Testis (tissue), 2 donors: ENCODE measurements at regions not wholly inside any gene's neighbourhood (a gene's known extent, or its start where the extent isn't known, plus 50 kb on each side); places are given as distances from the start of the nearest gene placed in this dataset.
"Not testable (repeated sequence)": the region's sequence is repeated elsewhere in the genome, so short reads cannot be mapped to it uniquely, and the experiment has no call there.

Experiments
- DNase-seq: peaks from one replicate; pipeline ENCODE4 v3.0.0-alpha.2; 2019
- H3K27ac ChIP-seq, 2 donors: fragments of 200-600 bp; sonication (generic); one replicate each; pipeline ENCODE4 v1.5.1; 2019
- H3K27me3 ChIP-seq: fragments of 200-600 bp; sonication (generic); one replicate; pipeline ENCODE4 v1.5.1; 2019
- H3K36me3 ChIP-seq: fragments of 200-600 bp; sonication (generic); one replicate; pipeline ENCODE4 v1.5.1; 2017; ENCODE audit warnings: low read depth; ENCODE audit errors: missing control alignments
- H3K4me1 ChIP-seq: fragments of 200-600 bp; sonication (generic); one replicate; pipeline ENCODE4 v1.5.1; 2019
- H3K4me3 ChIP-seq, 2 donors: fragments of 200-600 bp; sonication (generic); one replicate each; pipeline ENCODE4 v1.5.1; 2017 to 2019
- H3K9me3 ChIP-seq: fragments of 200-600 bp; sonication (generic); one replicate; pipeline ENCODE4 v1.5.1; 2017
- POLR2A ChIP-seq: fragments of 450-650 bp; IDR thresholded peaks from one replicate; pipeline ENCODE4 v1.6.1; 2017; ENCODE audit warnings: antibody characterized with exemption, mild to moderate bottlenecking, moderate library complexity
- WGBS, 2 donors: methylation state at CpG; one replicate each; pipeline ENCODE4 v1.1.5; 2018; 5-methylcytosine and 5-hydroxymethylcytosine counted together
- intact Hi-C: fragments of 100-400 bp; cut with DNase I; formaldehyde crosslinking; loops from one replicate; pipeline ENCODE4 v1.15.1; 2023; ENCODE audit warnings: low total_unique reads
- TF ChIP-seq, protein P1 (sequence below), 3 experiments: fragments of 450-650 bp in 2 of 3; fragments of 200-600 bp in 1 of 3; sonication (generic) in 1 of 3; IDR thresholded peaks; one replicate each; pipeline ENCODE4 v1.5.1; 2016 to 2019; ENCODE audit warnings: antibody characterized with exemption in 3 of 3, mild to moderate bottlenecking in 2 of 3, moderate library complexity in 1 of 3

GRCh38 chr9:3742586-3742985 lies 216.8 kb upstream of the RFX3 start:
- Histone ChIP-seq H3K4me3 (no peak overlapping the region), H3K27me3 (no peaks in the 10 kb centered on the region), H3K27ac (no peak overlapping the region), H3K36me3 (no peaks in the 10 kb centered on the region), H3K9me3 (no peaks in the 10 kb centered on the region), H3K4me1 (no peaks in the 10 kb centered on the region)
- DNase-seq, result no peak
- no peak for TF ChIP-seq POLR2A
- TF ChIP-seq, protein P1, sequence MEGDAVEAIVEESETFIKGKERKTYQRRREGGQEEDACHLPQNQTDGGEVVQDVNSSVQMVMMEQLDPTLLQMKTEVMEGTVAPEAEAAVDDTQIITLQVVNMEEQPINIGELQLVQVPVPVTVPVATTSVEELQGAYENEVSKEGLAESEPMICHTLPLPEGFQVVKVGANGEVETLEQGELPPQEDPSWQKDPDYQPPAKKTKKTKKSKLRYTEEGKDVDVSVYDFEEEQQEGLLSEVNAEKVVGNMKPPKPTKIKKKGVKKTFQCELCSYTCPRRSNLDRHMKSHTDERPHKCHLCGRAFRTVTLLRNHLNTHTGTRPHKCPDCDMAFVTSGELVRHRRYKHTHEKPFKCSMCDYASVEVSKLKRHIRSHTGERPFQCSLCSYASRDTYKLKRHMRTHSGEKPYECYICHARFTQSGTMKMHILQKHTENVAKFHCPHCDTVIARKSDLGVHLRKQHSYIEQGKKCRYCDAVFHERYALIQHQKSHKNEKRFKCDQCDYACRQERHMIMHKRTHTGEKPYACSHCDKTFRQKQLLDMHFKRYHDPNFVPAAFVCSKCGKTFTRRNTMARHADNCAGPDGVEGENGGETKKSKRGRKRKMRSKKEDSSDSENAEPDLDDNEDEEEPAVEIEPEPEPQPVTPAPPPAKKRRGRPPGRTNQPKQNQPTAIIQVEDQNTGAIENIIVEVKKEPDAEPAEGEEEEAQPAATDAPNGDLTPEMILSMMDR (IDR thresholded peaks at IDR 0.05), result no peak
- intact Hi-C loops, result no loop called here
- 81 to 87% methylated on average over 3 of the region's 3 CpGs for WGBS, 2 donors

DNA sequence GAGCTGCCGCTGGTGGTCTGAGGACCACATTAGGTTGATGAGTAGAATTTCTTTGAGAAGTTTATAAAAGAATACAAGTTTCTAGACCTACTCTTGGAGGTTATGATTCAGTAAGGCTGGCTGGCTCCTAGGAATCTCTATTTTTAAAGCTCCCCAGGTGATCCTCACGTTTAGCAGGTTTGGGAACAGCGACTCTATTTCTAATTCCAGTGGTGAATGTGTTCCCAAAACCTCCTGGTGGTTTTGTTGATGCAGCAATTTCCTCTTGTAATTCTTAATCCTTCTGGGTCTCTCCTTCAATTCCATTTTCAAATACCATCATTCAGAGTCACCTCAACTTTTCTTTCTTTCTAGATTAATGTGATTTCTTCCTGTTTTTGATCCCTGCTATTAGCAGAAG lies 215.9 kb upstream of the RFX3 start:
- TF ChIP-seq, protein P1 (IDR thresholded peaks at IDR 0.05), result no peak
- Histone ChIP-seq H3K4me1 (no peaks in the 10 kb centered on the region), H3K27me3 (no peaks in the 10 kb centered on the region), H3K36me3 (no peaks in the 10 kb centered on the region), H3K9me3 (no peaks in the 10 kb centered on the region), H3K4me3 (no peak overlapping the region), H3K27ac (no peak overlapping the region)
- WGBS, 2 donors, result 92 to 93% methylated on average over 3 of the region's 3 CpGs
- DNase-seq, result no peak
- intact Hi-C loops, result no loop called here

DNA sequence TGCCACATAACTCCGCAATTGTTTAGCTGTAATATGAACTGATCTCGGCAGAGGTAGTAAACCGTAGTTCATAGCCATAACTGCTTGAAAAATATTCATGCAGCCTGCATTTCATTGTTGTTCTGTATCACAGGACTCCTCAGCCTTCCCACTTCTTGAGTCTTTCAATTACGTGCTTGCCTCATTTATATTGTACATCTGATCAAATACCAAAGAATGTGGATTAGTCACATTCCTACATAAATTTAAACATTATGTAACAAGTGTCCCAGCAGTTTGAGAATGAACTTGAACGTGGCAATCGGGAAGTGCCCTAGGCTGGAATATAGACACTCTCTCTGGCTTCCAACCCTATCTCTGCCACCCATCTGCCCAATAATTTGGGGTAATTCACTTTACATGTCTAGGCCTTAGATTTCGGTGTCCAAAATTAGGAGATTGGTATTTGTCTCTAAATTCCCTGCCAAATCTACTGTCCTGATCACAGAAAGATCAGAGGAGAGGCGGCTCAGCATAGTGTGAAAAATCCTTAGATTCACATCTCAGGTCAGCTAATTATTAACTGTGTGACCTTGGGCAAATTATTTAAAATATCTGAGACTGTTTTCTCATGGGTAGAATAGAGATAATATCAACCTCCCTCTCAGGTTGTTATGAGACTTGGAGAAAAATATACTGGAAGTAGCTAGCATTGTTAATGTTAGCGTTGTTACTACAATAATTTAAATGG lies 215.1 kb upstream of the RFX3 start:
- TF ChIP-seq, protein P1 (IDR thresholded peaks at IDR 0.05), result no peak
- TF ChIP-seq POLR2A, result no peak
- Histone ChIP-seq H3K4me1 (no peaks in the 10 kb centered on the region), H3K4me3 (no peak overlapping the region), H3K9me3 (no peaks in the 10 kb centered on the region), H3K27ac (no peak overlapping the region), H3K36me3 (no peaks in the 10 kb centered on the region), H3K27me3 (no peaks in the 10 kb centered on the region)
- intact Hi-C loops, result no loop called here
- DNase-seq, result no peak
- 90 to 93% methylated on average over 9 of the region's 9 CpGs for WGBS, 2 donors

DNA sequence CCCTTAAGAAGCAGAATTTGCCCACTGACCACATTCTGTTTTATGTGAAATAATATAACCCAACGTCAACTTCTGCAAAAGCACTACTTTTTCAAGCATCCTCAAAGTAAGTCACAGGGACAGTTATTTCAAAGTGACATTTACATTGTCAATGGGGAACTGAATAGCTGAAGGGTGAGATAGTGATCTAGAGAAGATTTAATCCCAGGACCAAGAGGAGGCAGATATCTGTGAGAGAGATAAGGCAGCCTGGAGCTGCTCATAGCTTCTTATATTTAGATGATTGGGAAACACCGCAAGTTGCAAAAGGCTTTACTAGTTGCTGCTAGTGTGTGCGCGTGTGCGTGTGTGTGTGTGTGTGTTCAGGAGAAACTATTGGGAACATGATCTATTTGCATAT lies 210.4 kb upstream of the RFX3 start:
- no peaks in the 10 kb centered on the region for H3K27me3 ChIP-seq
- intact Hi-C loops, result no loop called here
- H3K4me1 ChIP-seq, result peaks cover 8% of the 10 kb centered on the region
- TF ChIP-seq, protein P1 (IDR thresholded peaks at IDR 0.05), result no peak
- TF ChIP-seq POLR2A, result no peak
- WGBS, 2 donors, result 62 to 77% methylated on average over 5 of the region's 5 CpGs
- no peak overlapping the region for H3K27ac ChIP-seq
- no peaks in the 10 kb centered on the region for H3K36me3 ChIP-seq
- no peak for DNase-seq
- H3K9me3 ChIP-seq, result no peaks in the 10 kb centered on the region
- no peak overlapping the region for H3K4me3 ChIP-seq

DNA sequence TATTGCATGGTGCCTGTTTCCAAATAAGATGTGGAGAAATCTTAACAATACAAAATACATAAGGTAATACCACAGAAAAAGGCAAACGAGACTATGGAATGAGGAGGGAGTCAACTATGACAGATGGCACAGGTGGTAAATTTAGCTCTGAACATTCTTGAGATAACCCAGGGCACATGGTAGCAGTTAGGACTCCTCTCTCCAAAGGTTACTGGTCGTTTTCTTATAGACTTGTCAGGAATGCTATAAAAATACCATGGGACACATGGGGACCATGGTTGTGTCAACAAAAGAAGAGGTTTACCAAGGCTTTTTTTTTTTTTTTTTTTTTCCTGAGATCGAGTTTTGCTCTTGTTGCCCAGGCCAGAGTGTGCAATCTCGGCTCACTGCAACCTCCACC lies 209.4 kb upstream of the RFX3 start:
- Histone ChIP-seq H3K4me3 (no peak overlapping the region), H3K27me3 (no peaks in the 10 kb centered on the region), H3K9me3 (no peaks in the 10 kb centered on the region), H3K4me1 (peaks cover 8% of the 10 kb centered on the region), H3K36me3 (no peaks in the 10 kb centered on the region), H3K27ac (no peak overlapping the region)
- no peak for DNase-seq
- intact Hi-C loops, result no loop called here
- 49 to 57% methylated on average over 4 of the region's 4 CpGs for WGBS, 2 donors
- TF ChIP-seq, protein P1 (IDR thresholded peaks at IDR 0.05), result no peak
- TF ChIP-seq POLR2A, result no peak

DNA sequence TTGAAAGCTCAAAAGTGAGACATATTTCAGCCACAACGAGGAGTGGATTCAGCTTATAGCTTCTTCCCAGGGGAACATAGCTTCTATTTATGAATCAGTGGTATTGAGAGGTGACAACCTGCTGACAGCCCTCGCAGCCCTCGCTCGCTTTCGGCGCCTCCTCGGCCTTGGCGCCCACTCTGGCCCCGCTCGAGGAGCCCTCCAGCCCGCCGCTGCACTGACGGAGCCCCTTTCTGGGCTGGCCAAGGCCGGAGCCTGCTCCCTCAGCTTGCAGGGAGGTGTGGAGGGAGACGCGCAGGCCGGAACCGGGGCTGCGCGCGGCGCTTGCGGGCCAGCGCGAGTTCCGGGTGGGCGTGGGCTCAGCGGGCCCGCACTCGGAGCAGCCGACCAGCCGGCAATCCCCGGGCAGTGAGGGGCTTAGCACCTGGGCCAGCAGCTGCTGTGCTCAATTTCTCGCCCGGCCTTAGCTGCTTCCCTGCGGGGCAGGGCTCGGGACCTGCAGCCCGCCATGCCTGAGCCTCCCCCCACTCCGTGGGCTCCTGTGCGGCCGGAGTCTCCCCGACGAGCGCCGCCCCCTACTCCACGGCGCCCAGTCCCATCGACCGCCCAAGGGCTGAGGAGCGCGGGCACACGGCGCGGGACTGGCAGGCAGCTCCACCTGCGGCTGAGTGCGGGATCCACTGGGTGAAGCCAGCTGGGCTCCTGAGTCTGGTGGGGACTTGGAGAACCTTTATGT lies 207.9 kb upstream of the RFX3 start:
- H3K4me1 ChIP-seq, H3K9me3 ChIP-seq, intact Hi-C loops, H3K36me3 ChIP-seq, H3K27me3 ChIP-seq, H3K27ac ChIP-seq, DNase-seq: not testable (repeated sequence)
- H3K4me3 ChIP-seq, result peak overlapping the region; percentile 17 to 52
- WGBS, 2 donors, result 72 to 82% methylated on average over 27 to 56 of the region's 56 CpGs
